Upper lobe of left lung (tissue), 4 donors: ENCODE measurements at regions not wholly inside any gene's neighbourhood (a gene's known extent, or its start where the extent isn't known, plus 50 kb on each side); places are given as distances from the start of the nearest gene placed in this dataset.

ENCODE experiments used
- CTCF ChIP-seq, 6 experiments: fragments of 450-650 bp in 4 of 6; fragments of 200-600 bp in 2 of 6; sonication (generic) in 2 of 6; IDR thresholded peaks; one replicate each; pipeline ENCODE4 v1.5.1; 2016 to 2019; ENCODE audit warnings: antibody characterized with exemption in 6 of 6
- EP300 ChIP-seq, 4 donors: sonication (generic); formaldehyde crosslinking; IDR thresholded peaks; one replicate each; pipeline ENCODE4 v1.5.1; 2017; ENCODE audit warnings: antibody characterized with exemption in 4 of 4, control low read depth in 2 of 4
- POLR2A ChIP-seq, 4 donors: fragments of 450-650 bp; IDR thresholded peaks; one replicate each; pipeline ENCODE4 v1.5.1; 2016 to 2017; ENCODE audit warnings: antibody characterized with exemption in 4 of 4, mild to moderate bottlenecking in 2 of 4

GRCh38 chr2:108115868-108116267 lies 123.9 kb upstream of the SULT1C3 start:
- TF ChIP-seq CTCF (IDR thresholded peaks at IDR 0.05) (no peak), EP300 (IDR thresholded peaks at IDR 0.05) (no peak), POLR2A (IDR thresholded peaks at IDR 0.05) (no peak)
